Erythroblast (primary cell): ENCODE measurements at regions not wholly inside any gene's neighbourhood (a gene's known extent, or its start where the extent isn't known, plus 50 kb on each side); places are given as distances from the start of the nearest gene placed in this dataset.

ENCODE experiments used
- GATA1 ChIP-seq: IDR thresholded peaks from 2 replicates; pipeline ENCODE4 v1.6.1; 2011; ENCODE audit warnings: low read depth, mild to moderate bottlenecking, control low read depth, low read length, moderate library complexity
- POLR2A ChIP-seq: IDR thresholded peaks from 2 replicates; pipeline ENCODE4 v1.6.1; 2011; ENCODE audit warnings: mild to moderate bottlenecking, low read length

DNA sequence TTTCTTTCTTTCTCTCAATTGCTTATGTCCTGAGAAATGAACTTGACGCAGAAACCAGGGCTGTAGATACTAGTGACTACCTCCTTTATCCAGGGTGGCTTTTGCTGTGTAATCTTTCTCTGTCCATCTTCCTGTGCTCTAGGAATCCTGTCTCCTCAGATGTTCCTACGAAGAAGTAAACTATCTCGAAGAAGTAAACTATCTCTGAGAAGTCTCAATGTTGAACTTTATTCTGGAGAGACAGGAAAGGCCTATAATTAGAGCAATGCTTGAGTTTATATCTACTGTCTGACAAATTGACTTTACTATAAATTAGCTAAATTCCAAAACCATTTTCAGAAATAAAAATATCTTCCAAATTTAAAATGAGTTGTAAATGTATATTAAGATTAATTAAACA is 541.5 kb upstream of the DPP6 start:
- TF ChIP-seq POLR2A (no peak), GATA1 (no peak)
